IPS DF 4.7 (cell line): ENCODE measurements at regions not wholly inside any gene's neighbourhood (a gene's known extent, or its start where the extent isn't known, plus 50 kb on each side); places are given as distances from the start of the nearest gene placed in this dataset.

Experiments used
- DNase-seq: peaks from one replicate; pipeline ENCODE4 v3.0.0-alpha.2; 2013; ENCODE audit warnings: low spot score; ENCODE audit errors: extremely low read depth

GRCh38 chr15:97680606-97681220 lies 279.8 kb upstream of the ARRDC4 start:
- no peak for DNase-seq

DNA sequence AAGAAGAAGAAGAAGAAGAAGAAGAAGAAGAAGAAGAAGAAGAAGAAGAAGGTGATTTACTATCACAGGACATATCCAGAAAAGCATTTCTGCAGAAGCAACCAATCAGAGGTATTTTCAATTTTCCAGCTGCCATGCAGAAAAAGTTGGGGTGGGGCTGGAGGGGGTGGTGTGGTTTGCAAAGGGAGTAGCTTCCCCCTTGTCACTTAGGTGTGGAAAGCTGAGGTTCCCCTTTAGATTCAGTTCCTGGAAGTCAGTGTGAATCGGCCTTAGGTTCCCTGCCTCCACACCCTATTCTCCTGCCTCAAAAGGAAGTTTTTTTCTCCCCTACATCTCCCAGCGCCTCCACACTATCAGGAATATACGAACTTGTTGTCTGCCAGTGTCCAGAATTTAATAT lies 276.7 kb upstream of the ARRDC4 start:
- DNase-seq, result no peak

DNA sequence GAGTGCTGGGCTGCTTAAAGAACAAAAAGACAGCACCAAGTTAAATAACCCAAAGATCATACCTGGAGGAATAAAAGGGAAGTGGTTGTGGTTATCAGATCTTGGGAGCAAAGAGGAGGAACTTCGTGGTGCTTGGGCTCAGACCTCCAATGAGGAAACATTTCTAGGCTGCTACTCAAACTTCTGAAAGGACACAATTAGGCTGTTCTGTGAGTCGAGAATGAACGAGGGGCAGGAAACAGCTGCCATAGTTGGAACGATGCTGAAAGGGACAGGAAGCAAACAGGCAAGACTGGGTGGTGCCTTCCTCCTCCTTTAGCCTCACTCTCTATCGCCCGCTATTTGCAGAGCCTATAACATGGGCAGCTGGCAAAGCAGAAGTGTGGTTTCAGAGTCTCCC lies 276.3 kb upstream of the ARRDC4 start:
- DNase-seq, result no peak

GRCh38 chr15:97686324-97686723 lies 274.2 kb upstream of the ARRDC4 start:
- DNase-seq, result no peak

GRCh38 chr15:97687654-97688053 lies 272.8 kb upstream of the ARRDC4 start:
- DNase-seq, result no peak

- no peak for DNase-seq
Observed at GRCh38 chr15:97688177-97688576, 272.3 kb upstream of the ARRDC4 start.

DNA sequence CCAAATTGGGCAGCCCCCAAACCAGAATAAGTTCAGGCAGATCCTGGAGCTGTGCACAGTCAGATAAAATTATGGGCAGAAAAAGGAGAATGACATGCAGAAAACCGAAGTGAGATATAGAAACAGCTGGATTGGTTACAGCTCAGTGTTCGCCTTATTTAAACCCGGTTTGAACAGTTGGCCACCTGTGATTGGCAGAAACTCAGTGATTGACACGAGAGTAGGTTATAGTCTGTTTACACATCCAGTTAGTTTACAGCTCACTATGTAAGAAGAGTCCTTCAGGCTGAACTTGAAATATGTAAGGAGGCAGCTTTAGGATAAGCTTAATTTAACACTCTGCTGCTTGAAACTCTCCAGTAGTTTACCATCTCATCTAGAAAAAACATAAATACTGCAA lies 271.6 kb upstream of the ARRDC4 start:
- DNase-seq, result no peak

- no peak for DNase-seq
Observed at GRCh38 chr15:97691078-97691477, 269.4 kb upstream of the ARRDC4 start.

DNA sequence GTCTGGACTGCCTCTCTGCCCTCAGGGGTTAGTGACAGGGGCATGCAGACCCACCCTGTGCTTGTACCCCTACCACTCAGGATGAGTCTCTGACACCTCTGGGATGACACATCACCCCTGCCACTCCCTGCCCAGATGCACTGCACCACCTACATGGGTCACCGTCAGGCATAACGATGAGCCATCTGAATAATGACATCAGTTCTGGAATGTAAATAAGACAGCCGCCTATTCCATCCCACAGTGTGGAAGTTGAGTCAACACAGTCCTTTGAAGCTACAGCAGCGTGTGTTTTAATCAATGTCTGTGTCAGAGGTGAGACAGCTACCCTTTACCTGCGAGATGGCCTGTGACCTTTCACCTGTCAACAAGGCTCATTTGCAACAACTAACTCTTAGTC lies 268.7 kb upstream of the ARRDC4 start:
- DNase-seq, result no peak

- DNase-seq, result no peak
Observed at GRCh38 chr15:97692301-97693015, 268.0 kb upstream of the ARRDC4 start.

- no peak for DNase-seq
Observed at GRCh38 chr15:97694456-97694855, 266.0 kb upstream of the ARRDC4 start.

DNA sequence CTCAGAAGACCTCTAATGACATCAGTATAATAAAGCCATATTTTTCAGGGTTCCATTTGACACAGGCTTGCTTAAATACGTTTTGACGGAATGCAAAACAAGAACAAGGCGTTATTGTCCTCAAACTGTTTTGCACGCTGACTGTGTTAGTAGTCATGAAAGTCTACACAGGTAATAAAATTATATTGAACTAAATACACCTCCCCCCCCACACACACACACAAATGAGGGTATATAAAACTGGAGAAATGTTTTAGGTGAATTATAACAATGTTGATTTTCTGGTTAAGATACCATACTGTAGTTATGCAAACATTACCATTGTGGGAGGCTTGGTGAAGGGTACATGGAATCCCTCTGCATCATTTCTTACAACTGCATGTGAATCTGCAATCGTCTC lies 257.1 kb upstream of the ARRDC4 start:
- DNase-seq, result no peak

- no peak for DNase-seq
Observed at GRCh38 chr15:97706059-97706458, 254.4 kb upstream of the ARRDC4 start.

- no peak for DNase-seq
Observed at GRCh38 chr15:97708252-97708651, 252.3 kb upstream of the ARRDC4 start.

DNA sequence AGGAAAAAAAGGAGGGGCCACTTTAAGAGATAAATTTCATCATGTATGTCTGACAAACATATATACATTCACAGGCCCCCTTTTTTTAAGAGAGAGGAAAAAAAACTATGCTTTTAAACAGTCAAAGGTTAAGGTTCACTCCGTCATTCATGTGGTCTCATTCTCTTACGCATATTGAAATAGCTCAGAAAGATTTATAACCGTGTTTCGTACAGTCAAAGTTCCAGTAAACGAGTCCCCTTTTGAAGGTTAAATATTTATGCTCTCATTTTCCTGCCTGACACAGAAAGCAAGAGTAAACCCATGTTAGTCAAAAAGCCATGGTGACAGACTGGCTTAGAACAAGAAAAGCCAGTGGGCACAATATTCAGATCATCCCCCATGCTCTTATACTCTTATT lies 248.0 kb upstream of the ARRDC4 start:
- no peak for DNase-seq

DNA sequence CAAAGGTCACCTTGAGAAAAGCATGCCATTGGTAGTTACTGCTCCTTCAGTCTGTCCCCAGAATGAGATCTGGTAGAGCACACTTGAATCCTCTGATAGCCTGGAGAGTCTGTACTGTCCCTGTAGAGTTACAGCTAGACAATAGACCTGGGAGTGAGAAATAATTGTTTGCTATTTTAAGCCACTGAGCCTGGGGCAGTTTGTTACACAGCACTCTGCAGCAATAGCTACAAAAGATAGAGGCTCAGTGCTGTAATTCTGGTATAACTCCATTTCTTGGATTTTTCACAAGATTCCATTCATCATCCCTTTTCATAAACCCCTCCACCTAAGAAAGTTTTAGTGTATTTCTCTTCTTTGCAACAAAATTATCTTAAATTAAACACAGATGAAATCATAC lies 242.7 kb upstream of the ARRDC4 start:
- no peak for DNase-seq

DNA sequence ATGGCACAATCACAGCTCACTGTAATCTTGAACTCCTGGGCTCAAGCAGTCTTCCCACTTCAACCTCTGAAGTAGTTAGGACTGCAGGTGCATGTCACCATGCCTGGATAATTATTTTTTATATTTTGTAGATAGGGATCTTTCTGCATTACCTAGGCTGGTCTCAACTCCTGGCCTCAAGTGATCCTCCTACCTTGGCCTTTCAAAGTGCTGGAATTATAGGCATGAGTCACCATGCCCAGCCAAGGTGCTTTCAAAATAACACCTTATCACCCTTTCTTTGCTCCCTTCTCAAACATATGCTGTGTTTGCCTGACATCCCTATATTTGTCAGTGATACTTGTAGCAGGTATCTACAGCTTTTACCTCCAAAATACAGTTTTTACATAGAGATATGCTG lies 242.0 kb upstream of the ARRDC4 start:
- no peak for DNase-seq

DNA sequence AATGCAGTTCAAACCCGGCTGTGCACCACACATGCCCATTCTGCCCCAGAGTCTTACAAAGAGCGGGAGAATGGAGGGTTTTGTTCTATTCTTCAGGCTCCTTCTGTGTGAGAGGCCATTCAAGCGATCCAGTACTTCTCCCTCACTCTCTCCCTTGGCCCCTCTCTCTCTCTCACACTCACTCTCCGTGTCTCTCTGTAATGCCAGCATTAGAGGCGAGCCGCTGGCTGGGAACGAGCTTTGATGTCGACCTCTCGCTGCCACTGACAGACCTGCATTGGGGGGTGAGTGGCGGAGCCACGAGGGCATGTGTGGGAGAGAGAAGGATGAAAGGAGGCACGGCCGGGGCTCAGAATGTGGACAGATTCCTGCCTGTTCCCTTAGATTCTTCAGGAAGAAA lies 231.7 kb upstream of the ARRDC4 start:
- DNase-seq, result no peak

GRCh38 chr15:97729270-97729669 lies 231.2 kb upstream of the ARRDC4 start:
- DNase-seq, result no peak

DNA sequence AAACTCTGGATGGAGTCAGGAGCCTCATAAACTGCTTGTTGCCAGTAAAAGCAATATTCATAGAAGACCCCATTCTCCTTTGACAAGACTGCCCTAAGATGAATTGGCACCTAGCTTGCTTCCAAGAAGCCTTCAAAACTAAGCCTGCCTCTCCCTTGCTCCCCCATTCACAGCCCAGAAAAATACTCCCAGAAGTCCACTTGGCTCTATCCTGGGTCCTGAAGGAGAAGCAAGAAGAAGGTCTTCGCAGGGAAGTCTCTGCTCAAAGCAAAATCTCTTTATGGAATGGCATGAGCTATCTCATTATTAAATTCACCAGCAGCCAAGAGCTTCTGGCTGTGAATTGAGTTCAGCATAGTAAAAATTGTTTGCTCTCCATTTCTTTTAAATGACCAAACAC lies 230.2 kb upstream of the ARRDC4 start:
- DNase-seq, result no peak

- no peak for DNase-seq
Observed at GRCh38 chr15:97731859-97732258, 228.6 kb upstream of the ARRDC4 start.

DNA sequence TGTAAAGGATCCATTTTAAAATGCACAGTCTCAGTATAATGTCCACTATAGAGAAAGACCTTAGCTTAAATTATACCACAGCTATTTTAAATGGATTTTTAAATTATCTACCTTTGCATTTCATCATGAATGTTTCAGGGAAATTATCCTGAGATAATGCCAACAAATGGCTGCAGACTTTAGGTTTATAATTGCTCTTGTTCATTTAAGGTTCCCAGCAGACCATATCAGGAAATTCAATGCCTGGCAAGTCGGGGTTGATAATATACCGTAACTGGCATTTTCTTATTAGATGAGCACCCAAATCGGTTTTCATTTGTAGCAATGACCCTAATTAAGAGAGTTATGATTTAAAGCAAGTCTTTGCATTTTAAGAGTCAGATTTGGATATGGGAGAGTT lies 227.1 kb upstream of the ARRDC4 start:
- DNase-seq, result no peak

- no peak for DNase-seq
Observed at GRCh38 chr15:97736748-97737147, 223.8 kb upstream of the ARRDC4 start.
